NCI-H460 (cell line): ENCODE measurements at regions not wholly inside any gene's neighbourhood (a gene's known extent, or its start where the extent isn't known, plus 50 kb on each side); places are given as distances from the start of the nearest gene placed in this dataset.

Source experiments
- DNase-seq: peaks from one replicate; pipeline ENCODE4 v3.0.0-alpha.2; 2016; ENCODE audit warnings: low read depth; ENCODE audit errors: extremely low read depth

GRCh38 chr3:76733073-76733759, 306.7 kb upstream of the ROBO2 start:
- DNase-seq, result no peak

GRCh38 chr3:76735152-76735551, 304.7 kb upstream of the ROBO2 start:
- no peak for DNase-seq

GRCh38 chr3:76753599-76753998, 286.3 kb upstream of the ROBO2 start:
- DNase-seq, result no peak

GRCh38 chr3:76754247-76754646, 285.7 kb upstream of the ROBO2 start:
- no peak for DNase-seq

- DNase-seq, result no peak
Measured at GRCh38 chr3:76756577-76756976, 283.3 kb upstream of the ROBO2 start.

GRCh38 chr3:76760336-76760735, 279.6 kb upstream of the ROBO2 start:
- DNase-seq, result no peak

- DNase-seq, result no peak
Measured at GRCh38 chr3:76765511-76765910, 274.4 kb upstream of the ROBO2 start.

- DNase-seq, result no peak
Measured at GRCh38 chr3:76768912-76769311, 271.0 kb upstream of the ROBO2 start.

GRCh38 chr3:76776927-76777326, 263.0 kb upstream of the ROBO2 start:
- no peak for DNase-seq

- no peak for DNase-seq
Measured at GRCh38 chr3:76788206-76788605, 251.7 kb upstream of the ROBO2 start.

GRCh38 chr3:76789237-76789636, 250.7 kb upstream of the ROBO2 start:
- DNase-seq, result no peak

- DNase-seq, result no peak
Measured at GRCh38 chr3:76811418-76811817, 228.5 kb upstream of the ROBO2 start.

- DNase-seq, result no peak
Measured at GRCh38 chr3:76812649-76813242, 227.2 kb upstream of the ROBO2 start.

- no peak for DNase-seq
Measured at GRCh38 chr3:76815561-76815960, 224.3 kb upstream of the ROBO2 start.

GRCh38 chr3:76820481-76820880, 219.4 kb upstream of the ROBO2 start:
- no peak for DNase-seq

GRCh38 chr3:76824658-76825240, 215.2 kb upstream of the ROBO2 start:
- no peak for DNase-seq

GRCh38 chr3:76826861-76827260, 213.0 kb upstream of the ROBO2 start:
- DNase-seq, result no peak

GRCh38 chr3:76827701-76828226, 212.1 kb upstream of the ROBO2 start:
- no peak for DNase-seq

GRCh38 chr3:76834657-76835056, 205.2 kb upstream of the ROBO2 start:
- no peak for DNase-seq

- no peak for DNase-seq
Measured at GRCh38 chr3:76841747-76842146, 198.2 kb upstream of the ROBO2 start.

GRCh38 chr3:76842216-76842615, 197.7 kb upstream of the ROBO2 start:
- no peak for DNase-seq

GRCh38 chr3:76855451-76855850, 184.4 kb upstream of the ROBO2 start:
- DNase-seq, result no peak
